ENCODE measurements at regions not wholly inside any gene's neighbourhood (a gene's known extent, or its start where the extent isn't known, plus 50 kb on each side); places are given as distances from the start of the nearest gene placed in this dataset.

- TF ChIP-seq CTCF (IDR thresholded peaks at IDR 0.05): no peak
- no peak for TF ChIP-seq POLR2A (IDR thresholded peaks at IDR 0.05)
Measured at GRCh38 chr11:27573024-27573423, 66.5 kb upstream of the LIN7C start.
